K562 (cell line): ENCODE measurements at regions not wholly inside any gene's neighbourhood (a gene's known extent, or its start where the extent isn't known, plus 50 kb on each side); places are given as distances from the start of the nearest gene placed in this dataset.

Experiments
- CTCF ChIP-seq, 3 experiments: IDR thresholded peaks in 2 of 3; conservative IDR thresholded peaks in 1 of 3; 2 replicates each; pipeline ENCODE4 v1.5.1; 2011 to 2012; ENCODE audit warnings: low read length in 3 of 3, mild to moderate bottlenecking in 3 of 3, control low read depth in 2 of 3, improper control_type of control experiment in 1 of 3, inconsistent platforms in 1 of 3, low read depth in 1 of 3, mixed read lengths in 1 of 3, moderate library complexity in 1 of 3; ENCODE audit not compliant: insufficient read depth in 2 of 3
- FOXA1 ChIP-seq: fragments of 450-650 bp; IDR thresholded peaks from 2 replicates; pipeline ENCODE4 v1.6.1; 2016; ENCODE audit warnings: mild to moderate bottlenecking, borderline replicate concordance
- MCM5 ChIP-seq: fragments of 450-650 bp; IDR thresholded peaks from 2 replicates; pipeline ENCODE4 v1.6.1; 2016; ENCODE audit warnings: low read depth
- NEUROD1 ChIP-seq: fragments of 150-350 bp; IDR thresholded peaks from 2 replicates; pipeline ENCODE4 v1.6.1; 2014; ENCODE audit warnings: borderline replicate concordance, low read length, low read depth; ENCODE audit not compliant: partially characterized antibody
- PTTG1 ChIP-seq: fragments of 450-650 bp; IDR thresholded peaks from 2 replicates; pipeline ENCODE4 v1.6.1; 2016; ENCODE audit warnings: low read depth, mild to moderate bottlenecking, missing genetic modification characterization, missing compliant biosample characterization
- SMAD4 ChIP-seq: fragments of 250-450 bp; sonication (Bioruptor Pico); conservative IDR thresholded peaks from 2 replicates; pipeline ENCODE4 v1.8.0; 2021; ENCODE audit warnings: inconsistent platforms, mild to moderate bottlenecking, moderate library complexity
- SRF ChIP-seq, 2 experiments: fragments of 250-450, 450-650 bp in 1 of 2; sonication (Bioruptor Pico) in 1 of 2; sonication (generic) in 1 of 2; formaldehyde crosslinking; IDR thresholded peaks; 2 replicates each; pipeline versions ENCODE4 v1.5.0 to v1.5.1; 2020 to 2022; ENCODE audit warnings: mild to moderate bottlenecking in 1 of 2, missing genetic modification reagents in 1 of 2
- ZNF324 ChIP-seq: fragments of 250-450 bp; sonication (Bioruptor Pico); IDR thresholded peaks from 2 replicates; pipeline ENCODE4 v1.4.0; 2020; ENCODE audit warnings: mild to moderate bottlenecking
- ZNF347 ChIP-seq: fragments of 450-650 bp; formaldehyde crosslinking; IDR thresholded peaks from 2 replicates; pipeline ENCODE4 v1.4.0; 2020; ENCODE audit warnings: low read depth, mild to moderate bottlenecking, moderate library complexity
- ZNF592 ChIP-seq: fragments of 450-650 bp; IDR thresholded peaks from 2 replicates; pipeline ENCODE4 v1.6.1; 2017; ENCODE audit warnings: antibody characterized with exemption, mild to moderate bottlenecking
- ZNF764 ChIP-seq: fragments of 250-450 bp; sonication (Bioruptor Pico); IDR thresholded peaks from 2 replicates; pipeline ENCODE4 v1.4.0; 2020; ENCODE audit warnings: low read depth, mild to moderate bottlenecking, moderate library complexity
- TF ChIP-seq, protein P1 (sequence below): IDR thresholded peaks from 2 replicates; pipeline ENCODE4 v1.6.1; 2012; ENCODE audit warnings: low read depth, low read length, improper control_type of control experiment, borderline replicate concordance

DNA sequence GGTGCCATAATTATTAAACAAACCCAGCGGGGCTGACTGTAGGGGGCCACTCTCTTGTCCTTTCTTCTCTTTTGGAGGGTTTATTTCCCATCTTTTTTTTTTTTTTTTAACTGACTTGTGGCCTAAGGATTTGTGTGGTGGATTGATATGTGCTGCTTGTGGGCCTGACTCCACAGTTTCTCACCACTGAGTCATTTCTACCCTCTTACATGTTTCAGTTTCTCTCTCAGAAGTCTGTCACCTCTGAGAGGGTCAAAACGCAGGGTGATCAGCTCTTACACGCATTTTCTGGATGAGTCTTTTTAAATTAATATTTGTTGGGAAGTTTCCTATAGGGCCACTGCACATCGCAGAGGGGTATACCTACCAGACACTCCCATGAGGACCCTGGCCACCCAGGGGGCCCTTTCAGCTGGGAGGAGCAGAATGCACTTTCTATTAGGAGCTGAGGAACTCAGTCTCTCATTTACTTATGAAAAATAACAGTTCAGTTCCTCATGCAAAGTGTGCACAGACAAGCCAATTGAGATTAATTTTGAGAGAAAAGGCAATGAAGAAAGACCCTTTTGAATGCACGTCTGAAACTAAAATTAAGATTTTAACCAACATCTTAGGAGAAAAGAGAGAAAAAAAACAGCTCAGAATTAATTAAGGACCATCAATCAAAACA is 407.9 kb downstream of the TECRL start:
- TF ChIP-seq CTCF (IDR thresholded peaks at IDR 0.05 in 2 of 3, conservative IDR thresholded peaks at IDR 0.05 in 1 of 3; ENCODE audit: insufficient read depth in 2 of 3, low read depth in 1 of 3, low read length in 3 of 3) (no peak), SMAD4 (CRISPR knock-in tag) (no peak), ZNF324 (CRISPR knock-in tag) (no peak), ZNF347 (CRISPR knock-in tag) (no peak), SRF (CRISPR knock-in tag; IDR thresholded peaks at IDR 0.05) (no peak), MCM5 (no peak), ZNF764 (CRISPR knock-in tag) (no peak), PTTG1 (tag) (no peak), NEUROD1 (no peak), FOXA1 (no peak), ZNF592 (no peak)
- TF ChIP-seq, protein P1, sequence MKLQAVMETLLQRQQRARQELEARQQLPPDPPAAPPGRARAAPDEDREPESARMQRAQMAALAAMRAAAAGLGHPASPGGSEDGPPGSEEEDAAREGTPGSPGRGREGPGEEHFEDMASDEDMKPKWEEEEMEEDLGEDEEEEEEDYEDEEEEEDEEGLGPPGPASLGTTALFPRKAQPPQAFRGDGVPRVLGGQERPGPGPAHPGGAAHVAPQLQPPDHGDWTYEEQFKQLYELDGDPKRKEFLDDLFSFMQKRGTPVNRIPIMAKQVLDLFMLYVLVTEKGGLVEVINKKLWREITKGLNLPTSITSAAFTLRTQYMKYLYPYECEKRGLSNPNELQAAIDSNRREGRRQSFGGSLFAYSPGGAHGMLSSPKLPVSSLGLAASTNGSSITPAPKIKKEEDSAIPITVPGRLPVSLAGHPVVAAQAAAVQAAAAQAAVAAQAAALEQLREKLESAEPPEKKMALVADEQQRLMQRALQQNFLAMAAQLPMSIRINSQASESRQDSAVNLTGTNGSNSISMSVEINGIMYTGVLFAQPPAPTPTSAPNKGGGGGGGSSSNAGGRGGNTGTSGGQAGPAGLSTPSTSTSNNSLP: no peak
